Stimulated activated CD8-positive, alpha-beta memory T cell treated with anti-CD3 and anti-CD28 coated beads, Interleukin-7, amount 100 ng/mL, for 1 hour (primary cell): ENCODE measurements at regions not wholly inside any gene's neighbourhood (a gene's known extent, or its start where the extent isn't known, plus 50 kb on each side); places are given as distances from the start of the nearest gene placed in this dataset.
"Not testable (repeated sequence)": the region's sequence is repeated elsewhere in the genome, so short reads cannot be mapped to it uniquely, and the experiment has no call there.

Experiments
- DNase-seq, 2 donors: peaks; one replicate each; pipeline ENCODE4 v3.0.0-alpha.2; 2020; ENCODE audit warnings: low read depth in 2 of 2

GRCh38 chr1:233722212-233722979 is 108.5 kb downstream of the KCNK1 start:
- DNase-seq, result no peak

GRCh38 chr1:233723387-233723786 is 109.5 kb downstream of the KCNK1 start:
- DNase-seq, result no peak

GRCh38 chr1:233724131-233724631 is 110.3 kb downstream of the KCNK1 start:
- not testable (repeated sequence) for DNase-seq

- no peak for DNase-seq
Measured at GRCh38 chr1:233725423-233725822, 111.5 kb downstream of the KCNK1 start.

- DNase-seq, result no peak
Measured at GRCh38 chr1:233728721-233729120, 114.8 kb downstream of the KCNK1 start.

GRCh38 chr1:233730380-233730779 is 116.5 kb downstream of the KCNK1 start:
- DNase-seq, result no peak

- no peak for DNase-seq
Measured at GRCh38 chr1:233730809-233731208, 116.9 kb downstream of the KCNK1 start.

GRCh38 chr1:233732206-233732605 is 118.3 kb downstream of the KCNK1 start:
- no peak for DNase-seq

GRCh38 chr1:233734456-233734855 is 120.5 kb downstream of the KCNK1 start:
- no peak for DNase-seq

- no peak for DNase-seq
Measured at GRCh38 chr1:233735331-233735730, 121.4 kb downstream of the KCNK1 start.

GRCh38 chr1:233735847-233736246 is 121.9 kb downstream of the KCNK1 start:
- no peak for DNase-seq

GRCh38 chr1:233737341-233737740 is 123.4 kb downstream of the KCNK1 start:
- no peak for DNase-seq

- no peak for DNase-seq
Measured at GRCh38 chr1:233738396-233738795, 124.5 kb downstream of the KCNK1 start.

- no peak for DNase-seq
Measured at GRCh38 chr1:233738850-233739249, 124.9 kb downstream of the KCNK1 start.

GRCh38 chr1:233744779-233745513 is 131.0 kb downstream of the KCNK1 start:
- DNase-seq, result no peak

- no peak for DNase-seq
Measured at GRCh38 chr1:233750139-233750538, 136.2 kb downstream of the KCNK1 start.

GRCh38 chr1:233759665-233760064 is 144.8 kb upstream of the SLC35F3 start:
- DNase-seq, result no peak

- DNase-seq, result not testable (repeated sequence)
Measured at GRCh38 chr1:233764304-233764703, 140.2 kb upstream of the SLC35F3 start.

- no peak for DNase-seq
Measured at GRCh38 chr1:233777566-233777965, 126.9 kb upstream of the SLC35F3 start.

- no peak for DNase-seq
Measured at GRCh38 chr1:233780049-233780448, 124.4 kb upstream of the SLC35F3 start.

GRCh38 chr1:233782937-233783586 is 121.4 kb upstream of the SLC35F3 start:
- no peak for DNase-seq

- no peak for DNase-seq
Measured at GRCh38 chr1:233787599-233787998, 116.9 kb upstream of the SLC35F3 start.
